Stimulated activated CD4-positive, alpha-beta T cell treated with anti-CD3 and anti-CD28 coated beads, Interleukin-2, amount 100 ng/mL, for 4 hours (primary cell): ENCODE measurements at regions not wholly inside any gene's neighbourhood (a gene's known extent, or its start where the extent isn't known, plus 50 kb on each side); places are given as distances from the start of the nearest gene placed in this dataset.

Source experiments
- DNase-seq: peaks from one replicate; pipeline ENCODE4 v3.0.0-alpha.2; 2020; ENCODE audit warnings: low read depth

DNA sequence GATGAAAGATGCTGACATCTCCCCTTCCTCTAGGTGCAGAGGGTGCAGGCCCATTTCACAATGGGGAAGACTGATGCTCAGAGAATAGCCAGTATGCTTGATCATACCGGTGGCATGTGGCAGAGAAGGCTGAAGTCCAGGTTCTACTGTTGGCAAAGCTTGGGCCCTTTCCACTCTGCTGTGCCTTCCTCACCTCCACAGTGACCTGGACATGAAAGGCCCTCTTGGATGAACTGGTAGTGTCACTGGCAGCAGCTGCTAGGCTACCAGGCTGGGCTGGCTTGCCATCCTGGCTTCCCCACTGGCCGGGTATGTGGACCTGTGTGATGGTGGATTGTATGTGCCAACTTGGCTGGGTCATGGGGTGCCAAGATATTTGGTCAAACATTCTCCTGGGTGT, 92.0 kb downstream of the GADD45G start:
- no peak for DNase-seq

DNA sequence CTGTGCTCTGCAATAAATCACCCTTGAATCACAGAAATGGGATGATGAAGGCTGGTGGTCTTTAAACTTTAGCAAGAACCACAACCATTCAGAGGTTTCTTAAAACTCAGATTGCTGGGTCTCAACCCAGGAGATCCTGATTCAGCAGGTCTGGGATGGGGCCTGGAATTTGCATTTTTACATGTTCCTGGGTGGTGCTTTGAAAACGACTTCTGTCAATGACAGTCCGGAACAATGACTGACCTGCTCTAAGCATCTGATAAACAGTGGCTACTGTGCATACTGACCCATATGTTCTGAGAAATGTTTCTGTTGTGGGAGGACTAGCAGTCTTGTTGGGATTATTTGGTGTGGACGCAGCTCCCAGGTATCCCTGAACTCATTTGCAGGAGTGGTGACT, 92.7 kb downstream of the GADD45G start:
- no peak for DNase-seq

DNA sequence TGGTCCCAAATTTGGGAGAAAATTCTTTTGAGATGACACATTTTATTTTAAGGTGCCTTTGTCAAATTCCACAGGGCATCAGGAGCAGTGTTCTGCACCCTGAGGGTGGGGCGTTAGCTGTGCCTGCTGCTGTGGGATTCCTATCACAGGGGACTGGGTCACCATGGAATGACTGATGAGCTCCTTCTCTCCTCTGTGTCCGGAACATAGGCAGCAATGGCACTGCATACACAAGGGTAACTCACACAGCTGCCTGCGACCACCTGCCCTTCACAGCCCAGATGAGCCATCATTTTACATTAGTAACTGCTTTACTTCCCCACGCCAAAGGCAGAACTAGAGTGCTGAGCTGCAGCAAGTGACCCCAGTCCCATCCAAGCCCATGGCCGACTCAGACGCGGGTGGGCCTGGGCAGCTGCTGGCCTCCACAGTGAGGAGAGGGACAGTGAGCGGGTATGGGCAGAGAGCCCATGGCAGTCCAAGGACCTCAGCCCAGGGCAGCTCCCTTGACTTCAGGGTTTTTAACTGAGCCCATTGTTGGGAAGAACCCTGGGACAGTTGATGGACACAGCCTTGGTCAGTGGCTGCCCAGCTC, 93.7 kb downstream of the GADD45G start:
- no peak for DNase-seq

DNA sequence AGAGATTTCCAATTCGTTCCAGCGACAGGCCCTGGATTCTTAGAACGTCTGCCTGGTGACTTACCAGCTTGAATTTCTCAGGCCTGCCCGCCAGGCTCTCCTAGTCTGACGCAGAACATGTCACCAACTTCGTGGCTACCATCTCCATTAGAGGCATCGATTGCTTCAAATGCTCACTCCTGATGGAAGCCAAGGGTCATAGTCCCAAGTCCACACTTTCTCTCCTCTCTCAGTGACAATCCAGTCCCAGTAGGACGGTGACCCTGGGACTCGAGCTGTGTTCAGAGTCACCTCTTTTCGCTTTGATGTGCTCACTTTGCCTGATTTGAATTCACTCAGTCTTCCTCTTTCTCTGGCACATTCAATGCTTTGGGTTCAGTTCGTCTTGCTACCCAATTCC, 94.8 kb downstream of the GADD45G start:
- no peak for DNase-seq

DNA sequence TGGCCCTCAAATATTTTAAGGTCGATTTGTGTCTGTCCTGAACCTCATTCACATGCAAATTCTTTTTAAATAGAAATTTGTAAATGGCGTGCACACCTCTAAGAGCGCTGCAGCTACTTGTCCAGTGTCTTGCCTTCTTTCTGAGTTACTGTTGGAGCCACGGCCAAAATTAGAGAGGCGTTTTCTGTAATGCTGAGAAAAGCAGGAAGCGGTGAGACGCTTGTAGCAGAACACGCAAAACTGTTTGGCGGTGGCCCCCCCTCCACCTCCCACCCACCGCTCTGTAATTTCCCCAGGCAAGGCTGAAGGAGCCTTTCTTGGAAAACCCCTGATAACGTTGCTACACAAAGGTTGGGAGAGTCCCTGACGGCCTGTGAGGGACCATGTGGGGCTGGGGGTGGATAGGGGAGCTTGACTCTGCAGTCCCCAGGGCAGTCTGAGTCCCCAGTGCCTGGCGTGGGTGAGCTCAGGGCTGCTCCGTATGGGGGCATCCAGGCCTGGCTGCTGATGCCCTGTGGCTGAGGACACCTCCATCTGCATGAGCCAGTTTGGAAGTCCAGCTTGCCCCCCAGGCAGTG, 96.5 kb downstream of the GADD45G start:
- peak; percentile 77 for DNase-seq

DNA sequence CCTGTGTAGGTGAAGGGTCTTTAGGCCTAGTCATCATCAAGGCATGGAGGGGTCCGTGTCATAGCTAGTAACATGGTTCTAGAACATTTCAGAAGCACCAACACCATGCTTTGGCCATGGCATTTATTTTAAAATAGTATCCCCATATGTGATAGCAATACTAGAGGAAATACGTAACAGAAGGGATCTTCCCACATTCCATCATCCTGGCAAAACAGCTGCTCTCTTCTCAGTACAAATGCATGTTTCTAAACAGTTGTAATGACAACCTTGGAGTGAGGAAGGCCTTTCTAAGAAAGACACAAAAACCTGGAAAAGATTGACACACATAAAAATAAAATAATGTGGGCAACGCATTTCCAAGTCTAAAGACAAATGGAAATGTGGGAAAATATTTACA, 97.6 kb downstream of the GADD45G start:
- no peak for DNase-seq

DNA sequence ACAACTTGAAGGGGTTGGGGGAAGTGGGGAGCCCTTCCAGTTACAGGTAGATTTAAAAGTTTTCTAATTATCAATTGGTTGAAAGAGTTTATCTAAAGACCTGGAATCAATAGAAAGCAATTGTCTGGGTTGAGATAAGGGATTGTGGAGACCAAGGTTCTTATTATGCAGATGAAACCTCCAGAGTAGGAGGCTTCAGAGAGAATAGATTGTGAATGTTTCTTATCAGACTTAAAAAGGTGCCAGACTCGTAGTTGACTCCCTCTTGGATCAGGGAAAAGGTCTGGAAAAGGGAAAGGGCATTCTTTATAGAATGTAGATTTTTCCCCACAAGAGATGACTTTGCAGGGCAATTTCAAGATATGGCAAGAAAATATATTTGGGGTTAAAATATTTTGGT, 100.8 kb downstream of the GADD45G start:
- DNase-seq: no peak

DNA sequence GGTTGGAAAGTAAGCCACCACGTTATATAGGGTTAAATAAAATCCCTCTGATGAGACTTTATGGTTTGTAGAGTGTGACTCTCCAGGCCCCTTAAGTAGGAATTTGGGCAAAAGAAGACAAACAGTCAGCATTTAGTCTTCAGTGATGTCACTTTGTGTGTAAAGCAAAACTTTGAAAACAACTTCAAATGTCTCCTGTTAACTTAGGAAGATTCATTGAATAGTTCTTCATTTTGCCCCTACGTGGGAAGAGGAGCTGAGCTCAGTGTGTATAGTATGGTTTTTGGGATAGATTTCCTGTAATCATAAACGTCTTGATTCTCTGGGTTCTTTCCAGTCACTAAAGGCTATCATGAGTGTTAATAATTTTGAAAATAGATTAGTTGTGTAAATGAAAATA, 101.3 kb downstream of the GADD45G start:
- DNase-seq: no peak

DNA sequence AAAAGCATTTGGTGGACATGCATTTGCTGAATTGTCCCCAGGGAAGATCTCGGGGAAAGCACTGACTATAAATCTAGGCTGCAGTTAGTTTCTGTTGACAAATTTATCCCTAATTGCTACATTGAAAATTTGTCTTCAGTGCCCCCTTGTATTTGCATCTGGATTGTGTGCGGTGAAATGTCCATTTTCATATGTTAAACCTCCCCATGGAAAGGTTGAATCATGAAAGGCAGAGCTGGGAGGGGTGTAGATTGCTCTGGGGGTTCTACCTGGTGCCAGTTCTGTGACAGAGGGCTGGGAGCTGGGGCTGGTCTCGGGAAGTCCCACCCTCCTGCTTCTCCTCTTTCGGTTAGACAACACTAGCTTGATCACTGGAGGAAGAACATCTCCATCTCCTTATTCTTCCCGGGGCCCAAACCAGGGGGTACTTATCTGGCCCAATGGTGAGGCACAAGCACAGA, 101.9 kb downstream of the GADD45G start:
- DNase-seq: no peak

DNA sequence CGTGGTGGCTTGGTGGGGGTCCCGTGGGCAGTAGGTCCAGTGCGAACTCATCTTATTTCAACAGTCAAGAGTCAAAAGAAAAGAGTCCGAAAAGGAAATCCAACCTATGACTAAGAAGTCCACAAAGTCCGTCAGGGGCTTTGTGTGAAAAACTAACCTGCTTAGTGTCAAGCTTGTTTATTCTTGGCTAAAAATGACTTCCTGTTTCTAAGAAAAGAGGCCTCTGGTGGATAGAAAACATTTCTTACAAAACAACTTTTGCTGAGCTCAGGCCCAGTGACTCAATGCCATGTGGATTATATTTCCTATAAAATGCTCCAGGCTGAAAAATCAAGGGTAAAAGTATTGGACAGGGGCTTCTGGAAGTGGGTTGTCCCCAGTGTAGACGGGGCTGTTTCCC, 105.9 kb downstream of the GADD45G start:
- no peak for DNase-seq

DNA sequence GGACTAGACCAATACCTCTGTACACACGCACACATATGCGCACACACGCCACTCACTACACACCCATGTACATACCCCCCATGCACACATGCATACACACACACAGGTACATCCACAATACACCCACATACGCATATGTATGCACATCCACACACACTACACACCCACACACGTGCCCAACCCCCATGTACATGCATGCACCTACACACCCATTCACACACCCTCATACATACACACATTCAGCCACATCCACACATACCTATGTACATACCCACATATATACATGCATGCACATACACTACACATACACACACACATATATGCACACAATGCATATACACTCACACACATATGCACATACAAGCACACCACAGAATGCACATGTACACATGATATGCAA, 107.1 kb downstream of the GADD45G start:
- DNase-seq: no peak

DNA sequence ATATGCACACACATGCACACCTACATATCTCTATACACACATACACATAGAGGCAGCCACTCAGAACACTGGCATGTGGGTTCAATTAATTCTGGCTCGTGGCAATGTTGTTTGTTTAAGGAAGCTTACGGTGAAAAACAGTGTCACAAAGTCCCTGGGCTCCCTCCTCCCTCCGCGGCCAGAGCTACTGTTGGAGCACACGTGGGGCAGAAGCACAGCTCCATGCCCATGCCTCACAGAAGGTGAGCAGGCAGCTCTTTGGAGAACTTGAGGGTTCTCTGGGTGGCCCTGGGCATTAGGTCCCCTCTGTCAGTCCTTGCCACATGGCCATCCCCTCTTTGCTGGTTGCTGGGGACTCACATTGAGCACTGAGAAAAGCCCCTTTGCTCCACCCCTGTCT, 107.5 kb downstream of the GADD45G start:
- DNase-seq: no peak

DNA sequence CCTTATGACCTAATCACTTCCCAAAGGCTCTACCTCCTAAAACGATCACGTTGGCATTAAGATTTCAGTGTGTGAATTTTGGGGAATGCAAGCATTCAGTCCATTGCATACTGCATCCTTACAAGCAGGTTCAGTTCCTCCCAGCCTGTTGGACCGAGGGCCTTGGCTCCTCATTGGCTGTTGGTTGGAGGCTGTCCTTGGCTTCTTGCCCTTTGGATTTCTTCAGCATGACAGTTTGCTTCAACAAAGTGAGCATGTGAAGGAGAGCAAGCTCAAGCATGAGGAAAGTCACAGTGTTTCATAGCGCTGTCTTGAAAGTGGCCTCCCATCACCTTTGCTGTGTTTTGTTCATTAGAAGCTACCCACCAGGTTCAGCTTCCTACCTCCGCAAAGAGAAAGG, 109.5 kb downstream of the GADD45G start:
- DNase-seq: no peak

DNA sequence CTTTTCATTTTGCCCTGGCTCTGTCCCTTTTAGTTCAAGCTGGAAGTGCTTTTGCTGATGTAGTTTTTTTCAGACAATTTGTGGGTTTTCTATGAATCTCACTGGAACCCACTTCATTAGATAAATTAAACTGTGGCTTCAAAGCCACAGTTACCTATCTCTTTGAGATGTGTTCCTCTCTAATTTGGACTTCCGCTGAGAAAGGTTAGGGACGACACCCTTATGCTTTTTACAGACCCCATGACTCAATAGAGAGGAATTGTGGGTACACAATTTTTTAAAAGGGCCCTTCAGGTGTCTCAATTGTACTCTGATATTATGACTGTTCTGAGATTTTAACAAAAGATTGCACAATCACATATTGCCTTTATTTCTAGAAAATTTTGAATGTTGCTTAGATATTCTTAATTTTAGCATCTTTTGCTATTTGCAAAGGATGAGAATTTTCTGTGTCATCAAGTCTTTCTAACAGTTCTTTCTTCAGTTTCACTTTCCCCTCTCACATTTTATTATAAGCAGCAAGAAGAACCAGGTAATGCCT, 110.6 kb downstream of the GADD45G start:
- DNase-seq: no peak

DNA sequence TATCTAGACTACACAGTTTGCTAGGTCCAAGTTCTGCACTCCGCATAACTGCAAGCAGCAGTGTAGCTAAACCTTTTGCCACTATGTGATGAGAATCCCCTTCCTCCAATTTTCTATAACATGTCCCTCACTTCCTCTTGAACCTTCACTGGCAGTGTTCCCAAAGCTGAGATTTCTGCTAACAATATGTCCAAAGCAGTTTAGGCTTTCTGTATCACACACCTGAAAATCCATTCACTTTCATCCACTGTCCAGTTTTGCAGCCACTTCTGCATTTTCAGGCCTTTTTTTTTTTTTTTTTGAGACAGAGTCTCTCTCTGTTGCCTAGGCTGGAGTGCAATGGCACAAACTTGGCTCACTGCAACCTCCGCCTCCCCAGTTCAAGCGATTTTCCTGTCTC, 111.1 kb downstream of the GADD45G start:
- no peak for DNase-seq

DNA sequence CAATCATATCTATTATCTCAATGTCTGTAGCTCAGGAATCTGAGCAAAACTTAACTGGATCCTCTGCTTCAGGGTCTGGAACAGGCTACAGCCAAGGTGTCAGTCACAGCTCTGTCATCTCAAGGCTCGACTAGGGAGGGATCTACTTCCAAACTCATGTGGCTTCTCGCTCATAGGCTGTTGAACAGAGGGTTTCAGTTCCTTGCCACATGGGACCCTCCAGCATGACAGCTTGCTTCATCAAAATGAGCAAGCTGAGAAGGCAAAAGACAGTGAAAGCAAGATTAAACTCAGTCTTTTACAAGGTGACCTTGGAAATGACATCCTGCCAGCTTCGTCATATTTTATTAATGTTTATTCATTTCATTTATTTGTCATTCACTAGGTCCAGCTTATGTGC, 111.7 kb downstream of the GADD45G start:
- no peak for DNase-seq

DNA sequence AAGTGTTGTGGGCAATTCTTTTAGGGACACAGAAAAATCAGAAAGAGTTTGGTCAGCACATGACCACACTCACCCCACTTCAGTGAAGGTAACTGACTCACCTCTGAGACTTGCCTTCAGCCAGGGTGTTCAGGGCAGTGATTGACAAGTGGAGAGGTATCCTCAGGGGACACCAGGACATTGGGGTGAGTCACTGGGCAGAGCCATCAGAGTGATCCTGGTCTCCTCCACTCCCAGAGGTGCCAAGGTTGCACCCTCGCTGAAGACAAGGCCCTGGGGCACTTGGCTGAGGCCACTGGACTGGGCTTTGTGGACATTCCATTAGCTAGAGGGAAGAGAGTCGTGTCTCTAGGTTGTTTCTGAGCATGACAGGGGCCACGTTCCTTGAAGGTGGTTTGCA, 113.4 kb downstream of the GADD45G start:
- no peak for DNase-seq

DNA sequence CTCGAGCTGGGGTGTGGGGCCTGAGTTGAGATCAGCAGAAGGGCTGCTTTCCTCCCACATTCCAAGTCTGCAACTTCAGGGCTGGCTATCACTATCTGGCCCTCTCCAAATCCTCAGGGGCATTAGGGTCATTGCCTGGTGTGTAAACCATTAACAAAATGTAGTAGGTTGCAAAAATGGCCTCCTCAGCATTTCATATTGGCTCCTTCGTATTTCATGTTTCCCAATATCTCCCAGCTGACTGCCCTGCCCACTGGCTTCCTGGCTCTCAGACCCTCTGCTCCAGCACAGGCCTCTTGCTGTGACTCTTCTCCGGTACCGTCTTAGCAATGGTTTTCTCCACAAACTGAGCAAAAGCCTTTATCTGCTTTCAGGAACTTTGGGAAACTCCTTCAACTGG, 113.8 kb downstream of the GADD45G start:
- no peak for DNase-seq

DNA sequence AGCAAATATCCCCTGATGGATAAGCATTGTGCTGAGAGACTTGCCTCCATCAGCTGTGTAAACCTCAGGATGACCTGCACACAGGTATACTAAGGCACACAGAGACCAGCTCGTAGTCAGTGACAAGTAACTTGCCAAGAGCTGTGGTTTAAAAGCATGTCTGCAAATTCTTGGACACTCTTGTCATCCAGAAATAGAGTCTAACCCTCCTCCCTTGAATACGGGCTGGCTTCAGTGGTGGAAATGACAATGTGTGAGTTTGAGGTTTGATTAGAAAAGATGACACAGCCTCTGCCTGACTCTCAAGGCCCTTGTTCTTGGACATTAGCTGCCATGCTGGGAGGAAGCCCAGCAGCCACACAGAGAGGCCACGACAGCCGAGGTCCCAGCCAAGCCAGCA, 114.4 kb downstream of the GADD45G start:
- DNase-seq: no peak

DNA sequence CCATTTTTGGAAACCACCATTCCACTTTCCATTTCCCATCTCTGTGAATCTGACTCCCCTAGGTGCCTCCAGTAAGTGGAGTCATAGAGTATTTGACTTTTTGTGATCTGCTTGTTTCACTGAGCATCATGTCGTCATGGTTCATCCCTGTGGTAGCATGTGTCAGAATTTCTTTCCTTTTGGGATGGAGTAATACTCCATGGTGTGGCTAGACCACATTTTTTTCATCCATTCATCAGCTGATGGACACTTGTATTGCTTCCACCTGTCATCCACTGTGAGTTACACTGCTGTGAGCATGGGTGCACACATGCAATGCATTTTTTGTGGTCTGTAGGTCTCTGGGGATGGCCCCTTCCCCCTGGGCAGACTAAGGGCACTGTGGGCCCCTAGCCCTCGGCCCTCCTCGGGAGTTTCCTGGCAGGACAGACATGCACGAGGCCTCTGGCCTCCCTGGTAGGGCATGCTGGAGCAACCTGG, 115.9 kb downstream of the GADD45G start:
- DNase-seq: no peak

DNA sequence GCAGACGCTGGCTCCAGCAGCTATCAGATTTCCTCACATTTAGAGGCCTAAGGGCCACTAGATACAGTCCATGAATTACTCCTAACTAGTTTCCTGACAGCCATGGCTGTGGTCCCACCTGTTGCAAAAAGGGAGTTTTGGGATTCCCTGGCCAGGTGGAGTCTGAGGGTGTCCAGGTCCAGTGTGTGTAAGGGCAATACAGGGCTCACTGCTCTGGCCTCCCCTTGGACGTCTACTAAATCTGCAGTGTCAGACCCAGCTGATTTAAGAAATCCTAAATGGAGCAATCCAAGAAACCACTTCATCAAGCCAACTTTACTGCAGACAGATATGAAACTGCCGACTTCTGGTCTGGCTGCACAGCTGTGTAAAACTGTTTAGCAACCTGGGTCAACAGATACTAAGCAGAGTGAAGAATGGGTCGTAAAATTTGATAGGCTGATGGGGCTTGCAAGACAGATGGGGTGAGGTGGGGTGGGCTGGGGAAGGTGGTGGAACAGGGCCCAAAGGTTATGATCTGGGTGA, 116.4 kb downstream of the GADD45G start:
- DNase-seq: no peak

DNA sequence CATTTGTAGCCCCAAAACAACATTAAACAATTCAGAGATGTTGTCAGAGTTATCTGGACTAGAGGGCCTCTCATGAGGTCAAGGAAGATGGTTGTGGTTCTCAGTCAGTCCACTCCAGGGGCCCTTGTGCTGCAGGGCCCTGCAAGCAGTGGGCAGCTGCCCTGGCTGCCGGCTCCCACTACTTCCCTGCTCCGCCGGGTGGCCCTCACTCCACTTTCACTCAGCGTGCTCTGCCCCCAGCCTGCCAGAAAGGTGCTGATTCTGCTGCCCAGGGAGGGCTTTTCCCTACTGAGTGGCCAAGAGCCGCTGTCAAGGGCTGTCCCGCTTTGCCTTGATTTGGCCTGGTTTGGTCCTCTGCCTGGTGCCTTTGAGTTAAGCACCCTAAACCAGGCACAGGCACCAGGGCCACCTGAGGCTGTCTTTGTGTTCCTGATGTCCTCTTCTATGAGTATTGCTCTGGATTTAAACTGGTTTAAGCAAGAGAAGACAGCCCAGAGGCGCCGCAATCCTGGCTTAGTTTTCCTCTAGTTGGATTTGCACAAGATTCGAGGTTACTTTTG, 117.2 kb downstream of the GADD45G start:
- DNase-seq: no peak

DNA sequence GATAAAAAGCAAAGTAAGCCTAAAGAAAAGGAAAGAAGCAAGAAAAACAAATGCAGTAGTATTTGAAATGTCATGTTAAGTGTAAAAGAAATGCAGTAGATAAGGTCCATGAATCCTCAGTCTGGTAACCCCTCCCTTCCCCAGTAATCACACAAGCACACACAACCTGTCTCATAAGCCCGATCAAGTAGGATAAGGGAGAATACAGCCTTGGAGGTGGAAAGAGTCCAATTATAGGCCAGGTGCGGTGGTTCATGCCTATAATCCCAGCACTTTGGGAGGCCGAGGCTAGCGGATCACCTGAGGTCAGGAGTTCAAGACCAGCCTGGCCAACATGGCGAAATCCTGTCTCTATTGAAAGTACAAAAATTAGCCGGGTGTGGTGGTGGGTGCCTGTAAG, 117.9 kb downstream of the GADD45G start:
- DNase-seq: no peak
